DMS53 treated with DMSO at 0.1 percent for 48 hours (cell line): ENCODE measurements at regions not wholly inside any gene's neighbourhood (a gene's known extent, or its start where the extent isn't known, plus 50 kb on each side); places are given as distances from the start of the nearest gene placed in this dataset.

Experiments
- DNase-seq: peaks from one replicate; lab custom pipeline; 2025; ENCODE audit not compliant: unreplicated experiment; lab: John Stamatoyannopoulos, UW

DNA sequence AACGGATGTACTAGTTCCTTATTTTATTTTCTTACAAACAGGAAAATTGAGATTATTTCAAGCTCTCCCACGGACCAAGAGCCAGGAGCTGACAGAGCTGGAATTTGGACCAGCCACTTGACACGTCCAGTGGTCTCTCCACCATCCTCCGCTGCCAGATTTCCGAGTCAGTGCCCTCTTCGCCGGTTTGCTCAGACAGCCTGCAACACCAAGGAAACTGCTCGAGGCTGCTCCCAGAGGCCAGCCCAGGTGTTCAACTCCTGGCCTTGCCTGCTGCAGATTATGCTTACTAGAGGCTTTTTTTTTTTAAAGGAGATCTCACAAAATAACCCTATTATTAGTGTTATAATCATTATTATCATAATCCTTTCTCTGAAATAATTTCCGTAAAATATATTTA lies 779.8 kb downstream of the RNF144A start:
- DNase-seq, result no peak

DNA sequence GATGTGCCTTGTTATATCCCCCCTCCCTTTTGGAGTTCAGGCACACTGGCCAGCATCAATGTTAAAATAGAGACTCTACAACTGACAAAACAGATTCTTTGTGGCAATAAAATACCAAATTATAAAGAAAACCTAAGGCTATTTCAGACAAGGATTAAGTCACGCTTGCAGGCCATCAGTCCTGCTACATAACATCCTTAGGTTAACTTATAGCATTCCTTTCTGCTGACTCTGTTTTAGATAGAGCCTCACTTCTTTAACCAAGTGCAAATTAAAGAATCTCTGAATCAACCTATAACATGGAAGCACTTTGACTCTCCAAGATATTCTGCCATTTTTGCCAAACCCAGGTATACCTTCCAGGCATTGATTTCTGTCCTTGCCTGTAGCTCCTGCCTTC lies 784.6 kb downstream of the RNF144A start:
- DNase-seq, result no peak

DNA sequence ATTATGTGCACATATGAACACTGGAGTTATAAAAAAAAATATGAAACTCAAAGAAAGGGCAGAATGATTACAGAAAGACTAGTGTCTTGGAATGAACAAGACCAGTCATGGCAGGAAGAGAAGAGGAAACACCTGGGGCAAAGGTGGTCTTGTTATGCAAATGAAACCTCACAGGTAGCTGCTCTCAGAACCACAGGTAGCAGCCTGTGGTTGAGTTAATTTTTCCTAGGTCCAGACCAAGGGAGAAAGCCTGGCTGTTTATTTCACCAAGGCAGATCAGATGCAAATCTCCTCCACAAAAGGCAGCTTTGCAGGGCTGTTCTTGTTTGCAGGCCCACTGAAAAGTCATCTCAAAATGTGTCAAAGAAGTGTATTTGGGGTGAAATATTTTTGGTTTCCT lies 785.8 kb downstream of the RNF144A start:
- DNase-seq, result no peak

DNA sequence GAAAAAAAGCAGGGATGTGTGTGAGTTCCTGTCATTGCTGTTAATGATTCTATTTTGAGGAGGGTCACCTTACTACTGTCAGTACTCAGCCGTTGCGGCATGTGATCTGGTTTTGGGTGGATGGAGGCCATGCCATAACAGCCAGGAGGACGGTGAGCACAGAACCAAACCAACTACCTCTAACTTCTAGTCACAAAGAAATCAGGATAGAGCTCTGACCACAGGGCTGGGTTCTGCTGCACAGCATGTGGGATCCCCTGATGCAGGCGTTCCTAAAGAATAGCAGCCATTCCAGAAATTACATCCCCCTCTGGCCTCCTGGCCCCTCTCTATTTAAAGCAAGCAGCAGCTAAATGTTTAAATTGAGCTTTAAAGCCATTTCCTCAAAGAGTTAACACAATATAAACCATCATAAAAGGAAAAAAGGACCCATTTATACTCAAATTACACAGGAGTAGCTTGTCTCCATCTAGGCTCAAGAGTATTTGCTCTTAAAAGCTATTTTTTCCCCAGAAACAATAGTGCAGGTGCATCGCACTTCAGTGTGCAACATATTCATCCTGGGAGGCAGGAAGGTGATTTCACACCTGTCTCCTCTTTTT lies 786.4 kb downstream of the RNF144A start:
- peak; percentile 28 for DNase-seq

DNA sequence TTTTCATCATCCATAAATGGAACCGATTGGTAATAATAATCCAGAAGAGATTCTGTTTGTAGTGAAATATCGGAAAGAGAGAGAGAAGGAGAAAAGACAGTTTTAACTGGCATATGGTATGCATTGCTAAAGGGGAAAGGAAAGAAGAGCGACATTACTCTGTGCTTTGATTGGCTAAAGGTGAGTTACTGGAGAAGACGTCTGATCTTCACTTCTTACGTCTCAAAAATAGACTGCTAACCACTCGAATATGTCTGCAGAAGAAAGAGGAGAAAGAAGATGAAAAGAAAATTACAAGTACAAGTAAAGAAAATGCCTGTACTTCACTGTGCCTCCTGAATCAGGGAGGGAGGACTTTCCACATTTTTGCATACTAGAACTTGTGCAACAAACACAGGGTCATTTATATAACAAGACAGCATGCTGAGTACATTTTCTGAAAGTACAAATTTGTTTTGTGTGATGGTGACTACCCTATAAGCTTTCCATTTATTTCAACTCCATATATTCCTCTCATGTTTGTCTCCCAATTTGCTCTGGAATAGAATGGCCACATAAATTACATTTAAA lies 787.2 kb downstream of the RNF144A start:
- no peak for DNase-seq

DNA sequence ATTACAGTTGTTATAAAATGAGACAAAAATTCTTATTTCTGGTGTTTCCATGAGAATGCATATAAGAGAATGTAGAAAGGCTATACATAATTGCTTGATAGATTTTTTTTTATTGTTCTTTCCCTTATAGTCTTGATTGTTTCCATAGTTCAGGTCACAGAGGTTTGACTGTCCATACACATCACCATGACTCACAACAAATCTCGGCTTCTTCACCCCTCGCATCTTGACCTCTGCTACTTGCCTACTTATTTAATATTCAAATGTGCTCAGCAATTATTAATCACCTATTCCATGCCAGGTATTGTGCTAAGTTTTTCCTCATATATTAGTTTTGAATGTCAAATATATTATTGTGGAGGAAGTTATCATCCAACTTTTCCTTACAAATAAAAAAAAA lies 789.6 kb downstream of the RNF144A start:
- no peak for DNase-seq

DNA sequence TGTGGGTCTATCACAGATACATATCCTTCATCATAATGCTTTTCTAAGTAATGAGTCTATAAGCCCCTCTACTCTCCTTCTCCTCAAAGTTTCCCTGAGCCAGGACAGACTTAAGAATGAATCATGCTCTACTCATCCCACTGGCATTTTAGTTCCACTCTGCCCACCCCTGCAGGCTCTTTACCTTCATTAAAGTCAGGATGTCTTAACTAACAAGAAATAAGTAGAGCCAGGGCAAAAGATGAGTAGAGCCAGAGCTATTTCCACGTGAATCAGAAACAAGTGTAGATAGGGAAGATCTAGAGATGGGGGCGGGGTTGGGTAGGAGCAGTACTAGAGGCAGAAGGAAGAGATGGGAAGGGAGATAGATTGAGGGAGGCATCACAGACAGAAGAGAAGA lies 790.5 kb downstream of the RNF144A start:
- DNase-seq, result no peak

DNA sequence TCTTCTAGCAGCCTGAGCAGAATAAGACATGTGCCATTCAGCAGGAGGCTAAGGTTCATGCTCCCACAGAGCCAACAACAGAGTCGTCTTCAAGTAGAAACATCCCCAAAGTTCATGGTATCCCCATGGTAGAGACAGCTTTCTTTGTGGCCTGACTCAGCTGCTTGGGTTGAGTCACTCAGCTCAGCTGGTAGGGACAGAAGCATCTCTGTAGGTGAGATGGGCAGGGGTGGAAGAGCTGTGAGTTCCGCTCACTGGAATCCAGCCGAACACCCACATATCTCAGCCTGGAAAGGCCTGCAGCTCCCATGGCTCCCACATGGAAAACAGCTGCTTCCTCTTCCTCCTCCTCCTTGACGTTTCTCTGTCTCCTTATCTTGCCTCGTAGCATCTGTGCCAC lies 792.7 kb downstream of the RNF144A start:
- no peak for DNase-seq

DNA sequence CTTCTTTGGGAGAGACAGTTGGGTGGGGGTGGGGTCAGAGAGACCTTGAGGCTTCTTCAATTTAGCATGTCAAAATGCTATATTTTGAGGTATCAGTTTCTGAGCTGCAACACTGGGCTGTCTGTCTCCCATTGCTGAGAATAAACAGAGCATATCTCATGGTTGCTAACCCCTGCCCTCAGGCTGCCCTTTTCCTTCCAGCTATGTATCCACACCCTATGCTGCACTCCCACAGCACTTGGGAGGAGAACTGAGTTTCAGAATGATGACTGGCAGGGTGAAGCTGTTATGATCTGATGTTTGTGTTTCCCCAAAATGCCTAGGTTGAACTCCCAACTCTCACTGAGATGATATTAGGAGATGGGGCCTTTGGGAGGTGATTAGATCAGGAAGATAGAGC lies 794.0 kb downstream of the RNF144A start:
- no peak for DNase-seq

DNA sequence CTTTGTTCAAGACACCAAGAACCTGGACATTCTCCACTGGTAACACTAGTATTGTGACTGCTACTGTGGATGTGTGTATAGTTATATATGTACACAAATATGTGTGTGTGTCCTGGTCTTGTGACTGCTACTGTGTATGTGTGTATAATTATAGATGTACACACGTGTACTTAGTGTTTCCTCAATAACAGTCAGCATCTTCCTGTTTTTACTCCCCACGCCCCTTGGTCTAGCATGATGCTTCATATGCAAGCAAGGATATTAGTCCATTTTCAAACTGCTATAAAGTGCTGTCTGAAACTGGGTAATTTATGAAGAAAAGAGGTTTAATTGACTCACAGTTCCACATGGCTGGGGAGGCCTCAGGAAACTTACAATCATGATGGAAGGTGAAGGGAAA lies 802.7 kb downstream of the RNF144A start:
- DNase-seq, result no peak

DNA sequence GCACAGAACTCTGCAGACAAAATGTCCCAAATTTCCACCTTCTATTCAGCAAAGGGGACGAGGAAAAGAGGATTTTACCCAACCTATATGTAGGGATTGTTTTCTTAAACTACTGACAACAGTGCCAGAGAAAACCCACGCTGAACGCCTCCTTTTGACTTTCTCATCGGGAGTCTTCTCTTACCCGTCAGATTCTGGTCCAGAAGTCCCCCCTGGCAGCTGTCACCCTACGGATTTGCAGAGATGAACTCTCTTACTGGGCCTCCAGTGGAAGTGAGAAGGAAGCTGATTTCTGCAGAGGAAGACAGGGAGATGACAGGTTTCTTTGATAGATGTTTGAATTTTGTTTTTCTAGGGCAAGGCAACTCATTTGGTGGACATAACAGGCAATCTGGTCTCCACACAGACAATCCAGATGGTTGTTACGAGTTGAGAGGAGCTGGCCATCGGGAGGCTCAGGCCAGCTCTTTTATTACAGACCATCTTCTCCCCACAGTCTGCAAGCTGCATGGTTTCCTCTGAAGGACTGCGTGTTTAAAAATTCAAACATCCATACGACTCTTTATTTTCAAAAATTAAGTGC lies 804.3 kb downstream of the RNF144A start:
- DNase-seq, result no peak

DNA sequence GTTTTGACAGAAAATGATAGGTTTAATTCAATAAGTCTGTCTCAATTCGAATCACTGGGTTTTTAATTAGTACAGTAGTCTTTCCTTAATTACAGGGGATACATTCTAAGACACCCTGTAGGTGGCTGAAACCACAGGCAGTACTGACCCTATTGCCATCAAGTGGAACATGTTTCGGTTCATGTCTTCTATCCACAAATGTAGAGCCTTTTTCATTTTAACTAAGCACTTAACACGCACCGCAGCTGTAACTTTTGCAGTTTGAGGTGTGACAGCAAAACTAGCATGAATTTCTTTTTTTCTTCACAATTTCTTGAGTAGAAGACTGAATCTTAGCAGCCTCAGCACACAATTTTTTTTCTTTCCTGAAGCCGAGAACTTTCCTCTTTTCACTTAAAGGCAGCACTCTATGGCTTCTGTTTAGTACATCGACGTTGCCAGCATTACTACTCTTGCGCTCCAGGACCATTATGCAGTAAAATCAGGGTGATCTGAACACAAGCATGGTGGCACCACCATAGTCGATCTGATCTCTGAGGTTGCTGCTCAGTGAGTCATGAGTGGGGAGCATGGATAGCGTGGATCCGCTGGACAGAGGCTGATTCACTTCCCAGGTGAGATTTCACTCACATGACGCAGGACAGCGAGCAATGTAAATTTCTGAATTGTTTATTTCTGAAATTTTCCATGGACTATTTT lies 805.1 kb downstream of the RNF144A start:
- DNase-seq, result no peak

DNA sequence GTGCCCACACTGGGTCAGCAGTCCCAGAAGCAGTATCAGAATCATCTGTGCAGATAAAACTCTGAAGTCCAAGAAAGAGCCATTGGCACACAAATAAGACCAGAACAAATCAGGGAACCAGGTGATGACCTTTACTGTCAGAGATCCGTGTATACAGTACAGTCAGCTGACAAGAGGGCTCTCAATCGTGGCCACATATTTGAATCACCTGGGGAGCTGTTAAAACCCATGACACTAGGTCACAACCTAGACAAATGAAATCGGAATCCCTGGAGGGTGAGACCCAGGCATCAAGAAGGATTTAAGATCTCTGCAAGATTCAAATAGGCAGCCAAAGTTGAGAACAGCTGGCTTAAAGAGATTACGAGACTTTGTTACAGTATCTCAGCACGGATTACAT lies 807.1 kb downstream of the RNF144A start:
- DNase-seq, result no peak

DNA sequence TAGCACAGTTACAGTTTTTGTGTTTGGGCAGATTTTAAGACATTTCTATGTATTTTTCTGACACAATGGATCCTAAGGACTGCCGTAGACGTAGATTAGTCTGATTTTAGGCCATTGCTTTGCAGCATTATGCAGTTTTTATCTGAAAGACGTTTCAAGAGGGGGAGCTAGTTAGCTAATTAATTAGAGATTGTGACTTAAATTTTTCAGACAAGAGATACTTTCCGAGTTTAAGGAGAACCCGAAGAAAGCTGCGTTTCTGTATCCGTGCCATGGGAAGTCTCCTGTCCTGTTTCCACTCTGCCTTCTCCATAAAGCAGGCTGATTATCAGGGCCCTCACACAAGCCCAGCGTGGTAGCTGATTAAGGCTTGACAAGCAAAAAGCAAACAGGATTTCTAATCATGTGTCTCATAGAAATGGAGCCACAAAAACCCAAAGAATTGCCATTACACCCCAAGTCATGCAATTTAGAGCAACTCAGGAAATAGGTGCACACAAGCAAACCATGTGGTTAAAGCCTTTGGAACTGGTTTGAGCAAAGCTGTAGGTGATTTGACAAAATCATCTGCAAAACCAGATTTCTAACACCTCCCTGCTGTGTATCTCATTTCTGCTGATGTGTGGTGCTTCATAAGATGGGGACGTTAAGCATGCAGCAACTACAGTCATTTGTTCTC lies 808.1 kb downstream of the RNF144A start:
- no peak for DNase-seq

DNA sequence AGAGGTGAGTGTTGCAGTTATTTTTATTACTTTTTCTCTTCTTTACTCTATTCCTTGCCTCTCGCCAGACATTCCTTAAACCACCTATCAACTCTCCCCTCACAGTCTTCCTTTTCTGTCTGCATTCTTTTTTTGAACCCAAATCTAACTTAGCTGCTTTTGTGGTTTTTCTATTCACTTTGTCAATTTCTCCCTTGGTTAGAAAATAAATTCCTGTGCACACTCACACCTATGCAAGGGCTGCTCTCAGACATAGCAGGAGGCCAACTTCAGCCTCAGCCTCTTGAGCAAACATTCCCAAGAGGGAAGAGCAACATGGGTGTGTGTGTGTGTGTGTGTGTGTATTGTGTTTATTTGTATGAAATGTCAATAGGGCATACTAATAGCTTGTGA lies 808.6 kb downstream of the RNF144A start:
- no peak for DNase-seq

DNA sequence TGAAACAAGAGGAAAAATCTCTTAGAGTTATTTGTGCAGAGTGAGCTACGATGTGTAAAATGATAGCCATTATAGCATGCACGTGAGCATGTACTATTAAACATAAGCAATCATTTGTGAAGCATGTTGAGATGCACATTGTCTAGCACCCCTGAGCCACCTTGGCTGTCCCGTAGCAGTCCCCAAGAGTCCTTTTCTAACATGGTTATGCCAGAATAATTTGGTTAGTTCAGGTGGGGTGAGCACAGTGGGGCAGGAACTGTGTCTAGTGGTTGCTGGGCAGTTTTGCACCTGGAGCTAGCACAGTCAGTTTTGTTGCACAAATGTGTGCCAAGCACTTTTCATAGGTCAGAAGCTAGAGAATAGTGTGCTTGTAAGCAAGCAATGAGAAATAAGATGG lies 809.8 kb downstream of the RNF144A start:
- no peak for DNase-seq

DNA sequence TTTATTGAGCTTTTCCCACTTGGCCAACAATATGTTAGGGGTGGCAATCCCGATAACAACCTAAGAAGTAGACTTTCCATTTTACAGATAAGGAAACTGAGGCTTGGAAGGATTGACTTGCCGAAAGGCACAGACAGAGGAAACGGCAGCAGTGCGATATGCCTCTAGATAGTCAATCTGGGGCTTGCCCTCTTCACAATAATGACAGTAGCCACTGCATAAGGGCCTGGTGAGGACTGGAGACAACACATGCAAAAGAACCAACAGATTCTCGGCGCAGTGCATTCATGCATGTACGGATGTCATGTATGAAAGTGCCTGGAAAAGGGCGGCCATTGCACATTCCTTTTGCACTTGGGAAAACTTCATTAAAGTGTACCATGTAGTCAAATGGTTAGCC lies 811.2 kb downstream of the RNF144A start:
- DNase-seq, result no peak

DNA sequence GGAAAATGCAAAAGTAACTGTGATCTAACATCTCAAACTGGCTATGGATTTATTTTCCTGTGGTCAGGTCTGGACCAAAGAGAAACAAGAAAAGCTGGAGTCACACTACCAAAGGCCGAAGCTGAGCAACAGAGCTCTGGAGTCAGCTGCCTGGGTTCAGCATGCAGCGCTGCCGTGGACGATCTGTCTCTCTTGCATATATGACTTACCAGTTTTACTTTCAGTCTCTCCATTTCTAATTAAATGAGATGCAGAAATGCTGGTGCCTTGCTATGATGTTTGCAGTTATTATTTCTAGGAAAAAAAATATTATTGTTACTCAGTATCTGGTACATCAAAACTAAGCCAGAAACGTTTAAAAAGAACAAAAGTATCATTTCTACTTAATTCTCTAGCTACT lies 813.2 kb downstream of the RNF144A start:
- no peak for DNase-seq

DNA sequence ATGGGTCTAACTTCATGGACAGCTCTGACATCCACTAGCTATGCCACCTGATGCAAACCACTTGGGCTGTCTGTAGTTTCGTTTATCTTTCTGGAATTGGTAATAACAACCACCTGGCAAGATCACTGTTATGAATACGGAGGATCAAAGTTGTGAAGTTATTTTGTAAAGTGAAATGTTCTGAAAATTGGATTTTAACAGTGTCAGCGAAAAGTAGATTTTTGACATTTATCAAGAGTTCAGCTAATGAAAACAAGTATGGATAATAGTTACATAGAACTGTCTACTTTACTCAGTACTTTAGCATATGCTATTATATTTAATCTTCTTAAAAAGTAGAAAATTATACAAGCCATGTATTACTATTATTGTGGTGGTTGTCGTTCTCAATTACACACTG lies 813.8 kb downstream of the RNF144A start:
- no peak for DNase-seq

DNA sequence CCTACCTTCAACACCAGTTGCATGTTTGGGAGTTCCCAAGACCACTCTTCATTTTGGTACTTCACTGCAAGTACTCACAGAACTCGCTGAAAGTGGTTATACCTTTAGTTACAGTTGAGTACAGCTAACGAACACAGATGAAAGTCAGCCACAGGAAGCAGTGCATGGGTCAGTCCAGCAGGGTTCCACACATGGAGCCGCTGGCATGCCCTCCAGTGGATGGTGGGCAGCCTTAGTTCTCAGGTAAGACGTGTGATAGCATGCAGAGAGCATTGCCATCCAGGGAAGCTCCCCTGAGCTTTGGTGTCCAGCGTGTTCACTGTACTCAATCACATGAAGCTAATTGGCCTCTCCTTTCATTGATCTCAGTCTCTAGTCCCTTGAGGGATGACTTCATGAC lies 815.3 kb downstream of the RNF144A start:
- no peak for DNase-seq

DNA sequence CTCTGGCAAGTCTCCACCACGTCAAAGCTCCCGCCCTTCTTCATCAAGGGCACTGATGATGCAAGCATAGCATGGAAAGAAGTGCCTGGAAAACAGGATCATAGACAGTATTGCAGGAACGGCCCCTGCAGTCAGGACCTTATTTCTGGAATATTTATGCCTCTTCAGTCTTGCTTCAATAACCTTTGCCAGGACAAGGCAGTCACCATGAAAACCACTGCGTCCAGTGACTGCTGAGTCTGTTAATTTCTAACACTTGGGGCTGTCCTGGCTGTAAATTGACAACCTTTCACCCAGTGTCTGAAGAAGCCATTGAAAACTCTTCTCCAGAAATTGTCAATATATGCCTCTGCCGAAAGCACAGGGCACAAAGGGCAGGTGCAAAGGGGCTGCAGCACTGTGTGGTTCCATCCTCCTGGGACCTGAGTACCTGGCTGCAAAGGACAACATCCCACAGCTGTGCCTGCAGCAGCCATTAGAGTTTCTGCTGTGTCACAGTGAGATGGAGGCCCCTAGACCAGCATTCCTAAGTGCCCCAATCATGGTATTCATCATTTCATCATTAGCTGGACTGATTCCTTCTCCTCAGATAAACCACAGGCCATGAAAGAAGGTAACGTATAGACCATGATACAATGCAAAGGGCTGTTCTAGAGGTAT lies 819.6 kb downstream of the RNF144A start:
- DNase-seq, result no peak
